HCT116 (cell line): ENCODE measurements at regions not wholly inside any gene's neighbourhood (a gene's known extent, or its start where the extent isn't known, plus 50 kb on each side); places are given as distances from the start of the nearest gene placed in this dataset.

Experiments used
- ATAC-seq: fragments of 200-7000 bp; cut with Tn5 transposase; 2 replicates; pipeline ENCODE4 v1.9.1; 2020; ENCODE audit warnings: mild to moderate bottlenecking, moderate library complexity
- BruUV-seq: library from RNA; stranded (reverse); fragments of 400-500 nt; replicated peaks from 2 replicates; lab custom pipeline; 2021; lab: Mats Ljungman, UMichigan
- CTCF ChIA-PET: fragments of 300-600 bp; sonication (Branson Sonifier 250); formaldehyde crosslinking; loops from one replicate; lab custom pipeline; 2021; ENCODE audit warnings: antibody characterized with exemption; lab: Charles Lee
- POLR2A ChIA-PET: fragments of 300-600, 350-600 bp; sonication (Branson Sonifier 250); formaldehyde crosslinking; loops from one replicate; lab custom pipeline; 2021; ENCODE audit warnings: antibody characterized with exemption; lab: Charles Lee
- RAD21 ChIA-PET, 2 experiments: fragments of 300-600 bp; sonication (Branson Sonifier 250); formaldehyde crosslinking; loops; one replicate each; lab custom pipeline; 2023; ENCODE audit warnings: low total read pairs in 2 of 2; ENCODE audit not compliant: uncharacterized antibody in 2 of 2, unreplicated experiment in 2 of 2, low non-redundant PET in 1 of 2; lab: Charles Lee
- DNase-seq: peaks from one replicate; pipeline ENCODE4 v3.0.0-alpha.2; 2010; ENCODE audit warnings: low read depth, low spot score
- H2AFZ ChIP-seq: fragments of 200-600 bp; shearing (Covaris generic), sonication (generic); 2 replicates; pipeline ENCODE4 v1.6.1; 2017; ENCODE audit warnings: low read depth, mixed run types, mixed read lengths, antibody characterized with exemption, low read length; ENCODE audit not compliant: poor library complexity, severe bottlenecking
- H3K27ac ChIP-seq: 2 replicates; pipeline ENCODE4 v1.5.1; 2012; ENCODE audit warnings: low read depth, low read length
- H3K27me3 ChIP-seq: fragments of 200-600 bp; sonication (generic); 2 replicates; pipeline ENCODE4 v1.6.1; 2016; ENCODE audit warnings: mixed run types, low read length, mixed read lengths; ENCODE audit not compliant: insufficient read depth
- H3K36me3 ChIP-seq, 2 experiments: fragments of 200-500 bp in 1 of 2; fragments of 200-600 bp in 1 of 2; sonication (Bioruptor generic) in 1 of 2; sonication (generic) in 1 of 2; 2 replicates each; pipeline versions ENCODE4 v1.5.1 to v1.6.1; 2014 to 2016; ENCODE audit warnings: low read length in 2 of 2, inconsistent platforms in 1 of 2, mixed read lengths in 1 of 2, mixed run types in 1 of 2; ENCODE audit not compliant: insufficient read depth in 2 of 2, control insufficient read depth in 1 of 2
- H3K4me1 ChIP-seq, 2 experiments: fragments of 200-600 bp in 1 of 2; sonication (generic) in 1 of 2; 2 replicates each; pipeline versions ENCODE4 v1.5.1 to v1.6.1; 2012 to 2017; ENCODE audit warnings: low read length in 2 of 2, inconsistent platforms in 1 of 2, mild to moderate bottlenecking in 1 of 2, mixed read lengths in 1 of 2, mixed run types in 1 of 2, moderate library complexity in 1 of 2; ENCODE audit not compliant: insufficient read depth in 2 of 2, control insufficient read depth in 1 of 2
- H3K4me2 ChIP-seq: fragments of 200-600 bp; sonication (generic); 2 replicates; pipeline ENCODE4 v1.6.1; 2017; ENCODE audit warnings: mixed run types, low read length, mixed read lengths
- H3K4me3 ChIP-seq, 2 experiments: fragments of 200-600 bp in 1 of 2; sonication (generic) in 1 of 2; replicated peaks in 1 of 2; 2 replicates each; pipeline ENCODE4 v1.5.1; 2011 to 2016; ENCODE audit warnings: low read length in 2 of 2, control low read depth in 1 of 2, low read depth in 1 of 2, mild to moderate bottlenecking in 1 of 2, mixed read lengths in 1 of 2, mixed run types in 1 of 2
- H3K79me2 ChIP-seq: fragments of 200-600 bp; sonication (generic); 2 replicates; pipeline ENCODE4 v1.6.1; 2017; ENCODE audit warnings: mild to moderate bottlenecking, mixed run types, low read length, moderate library complexity, mixed read lengths; ENCODE audit not compliant: insufficient read depth
- H3K9ac ChIP-seq: fragments of 200-600 bp; sonication (generic); 2 replicates; pipeline ENCODE4 v1.6.1; 2016; ENCODE audit warnings: low read length, mixed read lengths
- H3K9me2 ChIP-seq: fragments of 200-600 bp; sonication (generic), shearing (Covaris generic); 2 replicates; pipeline ENCODE4 v1.6.1; 2017; ENCODE audit warnings: mixed run types, mild to moderate bottlenecking, moderate library complexity; ENCODE audit not compliant: insufficient read depth
- H3K9me3 ChIP-seq, 2 experiments: fragments of 200-500 bp in 1 of 2; fragments of 200-600 bp in 1 of 2; sonication (Bioruptor generic) in 1 of 2; sonication (generic) in 1 of 2; 2 replicates each; pipeline ENCODE4 v1.6.1; 2014 to 2017; ENCODE audit warnings: low read length in 2 of 2, mixed read lengths in 2 of 2, inconsistent platforms in 1 of 2, low read depth in 1 of 2, mild to moderate bottlenecking in 1 of 2, mixed run types in 1 of 2, moderate library complexity in 1 of 2; ENCODE audit not compliant: control insufficient read depth in 1 of 2, insufficient read depth in 1 of 2
- H4K20me1 ChIP-seq: fragments of 200-600 bp; sonication (generic), shearing (Covaris generic); 2 replicates; pipeline ENCODE4 v1.6.1; 2017; ENCODE audit warnings: mixed run types, mild to moderate bottlenecking, moderate library complexity; ENCODE audit not compliant: insufficient read depth
- EZH2 ChIP-seq: fragments of 200-600 bp; sonication (generic); IDR thresholded peaks from 2 replicates; pipeline ENCODE4 v1.6.1; 2017; ENCODE audit warnings: antibody characterized with exemption, mixed run types
- JUND ChIP-seq: IDR thresholded peaks from 2 replicates; pipeline ENCODE4 v1.6.1; 2012
- MAX ChIP-seq: IDR thresholded peaks from 2 replicates; pipeline ENCODE4 v1.6.1; 2012
- POLR2AphosphoS5 ChIP-seq: IDR thresholded peaks from 2 replicates; pipeline ENCODE4 v1.6.1; 2011; ENCODE audit warnings: mild to moderate bottlenecking, low read depth, low read length, moderate library complexity
- RAD21 ChIP-seq: IDR thresholded peaks from 2 replicates; pipeline ENCODE4 v1.6.1; 2012; ENCODE audit warnings: low read depth, mild to moderate bottlenecking
- REST ChIP-seq: IDR thresholded peaks from 2 replicates; pipeline ENCODE4 v1.6.1; 2012; ENCODE audit warnings: low read depth
- SP1 ChIP-seq: IDR thresholded peaks from 2 replicates; pipeline ENCODE4 v1.6.1; 2012; ENCODE audit warnings: low read depth
- intact Hi-C: fragments of 100-400 bp; cut with micrococcal nuclease; formaldehyde crosslinking; loops from 2 replicates; pipeline ENCODE4 v1.10.0; 2022

GRCh38 chr2:851078-851477 lies 99.6 kb upstream of the SNTG2 start:
- no peak overlapping the region for H3K4me3 ChIP-seq
- H3K79me2 ChIP-seq = no peaks in the 10 kb centered on the region
- no TSS peak for BruUV-seq
- H2AFZ ChIP-seq = no peak overlapping the region
- TF ChIP-seq MAX (no peak), EZH2 (no peak), SP1 (no peak), REST (no peak), JUND (no peak), RAD21 (no peak), POLR2AphosphoS5 (no peak)
- POLR2A ChIA-PET = no interaction called here
- H3K9me2 ChIP-seq = no peaks in the 10 kb centered on the region
- H3K4me1 ChIP-seq = no peaks in the 10 kb centered on the region
- H3K9ac ChIP-seq = no peak overlapping the region
- no peak for ATAC-seq
- no peaks in the 10 kb centered on the region for H3K36me3 ChIP-seq
- no peak for DNase-seq
- no peak overlapping the region for H3K27ac ChIP-seq
- no peak overlapping the region for H3K4me2 ChIP-seq
- RAD21 ChIA-PET = no interaction called here
- H3K27me3 ChIP-seq = 0 out of 2 replicates have a peak, but pooled peaks cover 3% of the 10 kb centered on the region
- H3K9me3 ChIP-seq = no peaks in the 10 kb centered on the region
- H4K20me1 ChIP-seq = no peaks in the 10 kb centered on the region
- intact Hi-C loops = loop anchor here (5.0 kb wide), 1 partner anchor 291 kb away; no protein-coding TSS in a partner anchor
- CTCF ChIA-PET = no interaction called here
